NT2/D1 (cell line): ENCODE measurements at regions not wholly inside any gene's neighbourhood (a gene's known extent, or its start where the extent isn't known, plus 50 kb on each side); places are given as distances from the start of the nearest gene placed in this dataset.

Source experiments
- SUZ12 ChIP-seq: IDR thresholded peaks from 2 replicates; pipeline ENCODE4 v1.6.1; 2011; ENCODE audit not compliant: insufficient read length, insufficient read depth; ENCODE audit errors: extremely low read depth
- YY1 ChIP-seq: IDR thresholded peaks from 2 replicates; pipeline ENCODE4 v1.6.1; 2011; ENCODE audit not compliant: insufficient read length, insufficient read depth
- ZNF274 ChIP-seq: IDR thresholded peaks from 2 replicates; pipeline ENCODE4 v1.6.1; 2011; ENCODE audit warnings: mild to moderate bottlenecking, low read depth, low read length

DNA sequence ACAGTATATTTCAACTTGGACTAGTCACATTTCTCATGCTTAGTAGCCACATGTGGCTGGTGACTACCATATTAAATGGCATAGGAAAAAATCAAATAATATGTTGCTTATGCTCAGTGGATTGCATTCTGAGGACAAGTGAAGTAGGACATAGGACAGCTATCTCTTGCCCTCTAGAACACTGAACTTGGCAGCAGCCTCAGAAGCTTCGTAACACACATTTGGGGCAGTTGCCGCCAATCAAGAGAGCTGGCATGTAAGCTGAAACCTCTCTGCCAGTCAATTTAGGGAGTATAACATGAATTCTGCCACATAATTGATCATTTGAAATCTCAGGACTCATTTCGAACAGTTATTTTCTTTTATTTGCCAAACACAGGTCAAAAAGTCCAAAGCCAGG is 505.5 kb downstream of the MAT2B start:
- TF ChIP-seq SUZ12, result no peak
- no peak for TF ChIP-seq ZNF274
- no peak for TF ChIP-seq YY1
